Mucosa of descending colon (tissue), 3 donors: ENCODE measurements at regions not wholly inside any gene's neighbourhood (a gene's known extent, or its start where the extent isn't known, plus 50 kb on each side); places are given as distances from the start of the nearest gene placed in this dataset.

Source experiments
- ATAC-seq: fragments of 200-7000 bp; cut with Tn5 transposase; one replicate; pipeline ENCODE4 v1.9.1; 2020; ENCODE audit warnings: mild to moderate bottlenecking, moderate library complexity
- DNase-seq, 3 donors: peaks; one replicate each; pipeline ENCODE4 v3.0.0-alpha.2; 2020
- H3K36me3 ChIP-seq: fragments of 200-600 bp; one replicate; pipeline ENCODE4 v1.8.0; 2021; ENCODE audit warnings: low read depth, mild to moderate bottlenecking
- H3K4me1 ChIP-seq: fragments of 200-600 bp; one replicate; pipeline ENCODE4 v1.8.0; 2021; ENCODE audit warnings: low read depth, mild to moderate bottlenecking
- H3K4me3 ChIP-seq: fragments of 200-600 bp; one replicate; pipeline ENCODE4 v1.8.0; 2021; ENCODE audit warnings: mild to moderate bottlenecking
- H3K9me3 ChIP-seq: fragments of 200-600 bp; one replicate; pipeline ENCODE4 v1.8.0; 2021; ENCODE audit warnings: mild to moderate bottlenecking
- intact Hi-C, 2 donors: fragments of 100-400 bp; cut with DNase I in 1 of 2; cut with micrococcal nuclease in 1 of 2; formaldehyde crosslinking; loops; one replicate each; pipeline versions ENCODE4 v1.11.0 to v1.11.1; 2022; cut with DNase I, micrococcal nuclease
- TF ChIP-seq, protein P1 (sequence below): fragments of 200-600 bp; IDR thresholded peaks from one replicate; pipeline ENCODE4 v1.8.0; 2022; ENCODE audit warnings: antibody characterized with exemption, mild to moderate bottlenecking
- donor health status: DM: no; HTN: no; CAD: no; lungs with moderate emphysema.
- donor health status: DM: no; HTN: no; CAD: no.
- donor health status: DM: no; HTN: yes; CAD: no.

GRCh38 chr9:13769641-13770040, 490.1 kb upstream of the MPDZ start:
- Histone ChIP-seq H3K9me3 (no peaks in the 10 kb centered on the region), H3K4me1 (no peaks in the 10 kb centered on the region), H3K36me3 (no peaks in the 10 kb centered on the region), H3K4me3 (no peak overlapping the region)
- TF ChIP-seq, protein P1, sequence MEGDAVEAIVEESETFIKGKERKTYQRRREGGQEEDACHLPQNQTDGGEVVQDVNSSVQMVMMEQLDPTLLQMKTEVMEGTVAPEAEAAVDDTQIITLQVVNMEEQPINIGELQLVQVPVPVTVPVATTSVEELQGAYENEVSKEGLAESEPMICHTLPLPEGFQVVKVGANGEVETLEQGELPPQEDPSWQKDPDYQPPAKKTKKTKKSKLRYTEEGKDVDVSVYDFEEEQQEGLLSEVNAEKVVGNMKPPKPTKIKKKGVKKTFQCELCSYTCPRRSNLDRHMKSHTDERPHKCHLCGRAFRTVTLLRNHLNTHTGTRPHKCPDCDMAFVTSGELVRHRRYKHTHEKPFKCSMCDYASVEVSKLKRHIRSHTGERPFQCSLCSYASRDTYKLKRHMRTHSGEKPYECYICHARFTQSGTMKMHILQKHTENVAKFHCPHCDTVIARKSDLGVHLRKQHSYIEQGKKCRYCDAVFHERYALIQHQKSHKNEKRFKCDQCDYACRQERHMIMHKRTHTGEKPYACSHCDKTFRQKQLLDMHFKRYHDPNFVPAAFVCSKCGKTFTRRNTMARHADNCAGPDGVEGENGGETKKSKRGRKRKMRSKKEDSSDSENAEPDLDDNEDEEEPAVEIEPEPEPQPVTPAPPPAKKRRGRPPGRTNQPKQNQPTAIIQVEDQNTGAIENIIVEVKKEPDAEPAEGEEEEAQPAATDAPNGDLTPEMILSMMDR: no peak
- intact Hi-C loops: no loop called here
- ATAC-seq (no peak), DNase-seq (no peak)

DNA sequence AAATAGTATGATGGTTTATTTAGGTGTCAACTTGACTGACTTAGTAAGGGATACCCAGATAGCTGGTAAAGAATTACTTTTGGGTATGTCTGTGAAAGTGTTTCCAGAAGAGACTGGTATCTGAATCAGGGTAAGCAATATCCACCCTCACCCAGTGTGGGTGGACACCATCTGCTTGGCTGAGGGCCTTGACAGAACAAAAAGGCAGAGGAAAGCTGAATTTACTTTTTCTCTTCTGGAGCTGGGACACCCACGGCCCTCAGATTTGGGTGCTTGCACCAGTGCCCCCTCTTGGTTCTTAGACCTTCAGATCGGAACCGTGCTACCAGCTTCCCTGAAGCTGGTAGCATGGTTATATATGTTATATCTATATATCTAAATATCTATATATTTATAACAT, 489.5 kb upstream of the MPDZ start:
- TF ChIP-seq, protein P1: no peak
- Histone ChIP-seq H3K36me3 (no peaks in the 10 kb centered on the region), H3K4me3 (no peak overlapping the region), H3K4me1 (no peaks in the 10 kb centered on the region), H3K9me3 (no peaks in the 10 kb centered on the region)
- ATAC-seq (no peak), DNase-seq (no peak)
- intact Hi-C loops: no loop called here

- Histone ChIP-seq H3K9me3 (no peaks in the 10 kb centered on the region), H3K4me1 (no peaks in the 10 kb centered on the region), H3K36me3 (no peaks in the 10 kb centered on the region), H3K4me3 (no peak overlapping the region)
- intact Hi-C loops: no loop called here
- DNase-seq: no peak
- TF ChIP-seq, protein P1: no peak
- no peak for ATAC-seq
Measured at GRCh38 chr9:13762209-13762608, 482.7 kb upstream of the MPDZ start.

DNA sequence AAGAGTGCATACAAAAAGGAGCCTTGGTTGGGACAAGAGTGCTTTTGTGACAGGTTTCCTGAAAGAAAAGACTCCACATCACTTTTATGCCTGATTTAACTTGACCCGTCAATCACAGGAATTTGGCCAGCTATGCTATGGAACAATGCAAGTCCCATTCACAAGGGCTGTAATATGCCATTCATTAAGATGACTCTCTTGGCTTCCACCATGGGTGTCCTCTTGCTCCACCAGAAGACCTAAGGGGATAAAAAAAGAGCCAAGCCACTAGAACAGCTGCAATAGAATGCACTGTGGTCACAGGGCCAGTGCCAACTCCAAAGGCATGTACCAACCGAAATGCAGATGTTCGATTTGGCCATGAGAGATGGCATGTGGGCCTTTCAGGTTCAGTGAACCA, 480.1 kb upstream of the MPDZ start:
- H3K9me3 ChIP-seq: no peaks in the 10 kb centered on the region
- no peak for DNase-seq
- TF ChIP-seq, protein P1: no peak
- no peak overlapping the region for H3K4me3 ChIP-seq
- no peaks in the 10 kb centered on the region for H3K4me1 ChIP-seq
- ATAC-seq: no peak
- intact Hi-C loops: no loop called here
- H3K36me3 ChIP-seq: no peaks in the 10 kb centered on the region

- no peak overlapping the region for H3K4me3 ChIP-seq
- no peaks in the 10 kb centered on the region for H3K36me3 ChIP-seq
- H3K4me1 ChIP-seq: no peaks in the 10 kb centered on the region
- intact Hi-C loops: no loop called here
- ATAC-seq (no peak), DNase-seq (no peak)
- H3K9me3 ChIP-seq: no peaks in the 10 kb centered on the region
- TF ChIP-seq, protein P1: no peak
Measured at GRCh38 chr9:13758936-13759335, 479.4 kb upstream of the MPDZ start.

DNA sequence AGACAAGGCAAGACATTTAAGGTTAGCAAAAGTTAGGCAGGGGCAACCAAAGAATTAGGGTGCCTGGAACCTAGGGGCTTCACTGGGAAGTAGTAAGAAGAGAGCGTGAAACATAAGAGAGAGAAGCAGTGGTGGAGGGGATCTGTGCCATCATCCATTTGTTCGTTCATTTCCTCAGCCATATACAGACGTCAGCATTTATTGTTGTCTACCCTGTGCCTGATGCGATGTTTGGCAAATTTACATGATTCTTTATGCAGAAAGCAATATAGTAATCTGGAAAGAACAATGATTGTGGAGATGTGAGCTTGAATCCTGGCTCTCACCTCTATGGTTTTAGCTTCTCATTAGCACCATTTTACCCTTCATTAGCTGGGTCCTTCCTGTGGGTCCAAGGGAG, 477.5 kb upstream of the MPDZ start:
- ATAC-seq (no peak), DNase-seq (no peak)
- H3K4me1 ChIP-seq: no peaks in the 10 kb centered on the region
- intact Hi-C loops: no loop called here
- TF ChIP-seq, protein P1: no peak
- no peaks in the 10 kb centered on the region for H3K9me3 ChIP-seq
- H3K4me3 ChIP-seq: no peak overlapping the region
- H3K36me3 ChIP-seq: no peaks in the 10 kb centered on the region
